ENCODE measurements at regions not wholly inside any gene's neighbourhood (a gene's known extent, or its start where the extent isn't known, plus 50 kb on each side); places are given as distances from the start of the nearest gene placed in this dataset.
A peak's percentile ranks its signal among the peaks of the same experiment; 100 is the strongest.

- DNase-seq = no peak
Measured at GRCh38 chr17:77507111-77507885, 366.5 kb downstream of the SEC14L1 start.

DNA sequence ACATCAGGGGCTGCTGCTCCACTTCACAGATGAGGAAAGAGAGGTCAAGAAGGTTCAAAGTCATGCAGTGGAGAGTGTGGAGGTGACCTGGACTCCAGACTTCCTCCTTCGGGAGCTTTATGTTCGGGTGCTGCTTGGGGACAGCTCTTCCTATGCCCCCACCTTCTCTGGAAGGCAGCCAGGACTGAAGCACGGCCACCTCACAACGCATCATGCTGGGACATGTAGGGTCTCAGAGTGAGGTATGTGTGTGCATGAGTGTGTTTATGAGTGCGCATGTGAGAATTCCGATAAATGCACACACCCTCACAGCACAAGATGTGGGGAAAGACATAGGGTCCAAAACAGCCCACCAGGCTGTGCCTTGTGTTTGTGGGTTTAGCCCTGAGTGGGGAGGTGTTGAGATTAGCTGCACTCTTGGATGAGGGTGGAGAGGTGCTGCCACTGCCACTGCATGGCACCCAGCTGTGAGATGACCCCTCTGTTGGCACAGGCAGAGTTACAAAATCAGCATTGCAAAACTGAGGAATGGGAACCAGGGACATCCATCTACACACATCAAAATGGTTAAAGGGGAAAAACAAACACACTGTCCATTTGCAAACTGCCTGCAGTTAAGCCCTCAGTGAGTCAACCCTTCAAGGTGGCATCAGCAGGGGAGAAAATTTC lies 367.4 kb downstream of the SEC14L1 start:
- DNase-seq = no peak

DNA sequence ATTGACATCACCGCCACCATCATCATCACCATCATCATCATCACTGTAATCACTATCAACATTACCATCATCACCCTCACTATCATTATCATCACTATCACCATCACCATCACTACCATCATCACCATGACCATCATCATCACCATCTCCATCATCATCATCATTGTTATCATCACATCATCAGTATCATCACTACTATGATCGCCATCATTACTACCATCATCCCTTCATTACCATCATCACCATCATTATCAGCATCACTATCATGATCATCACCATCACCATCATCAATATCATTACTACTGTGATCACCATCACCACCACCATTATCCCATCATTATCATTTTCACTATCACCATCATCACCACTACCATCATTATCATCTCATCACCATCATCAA lies 368.3 kb downstream of the SEC14L1 start:
- no peak for DNase-seq

DNA sequence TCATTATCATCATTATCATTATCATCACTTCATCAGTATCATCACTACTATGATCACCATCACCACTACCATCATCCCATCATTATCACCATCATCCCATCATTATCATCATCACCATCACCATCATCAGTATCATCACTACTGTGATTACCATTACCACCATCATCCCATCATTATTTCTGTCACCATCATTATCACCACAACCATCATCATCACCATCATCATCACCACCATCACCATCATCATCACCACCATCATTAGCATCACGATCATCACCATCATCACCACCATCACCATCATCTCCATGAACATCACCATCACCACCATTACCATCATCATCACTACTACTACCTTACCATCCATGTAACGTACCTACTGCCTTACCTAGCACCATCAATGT lies 368.8 kb downstream of the SEC14L1 start:
- DNase-seq = no peak

DNA sequence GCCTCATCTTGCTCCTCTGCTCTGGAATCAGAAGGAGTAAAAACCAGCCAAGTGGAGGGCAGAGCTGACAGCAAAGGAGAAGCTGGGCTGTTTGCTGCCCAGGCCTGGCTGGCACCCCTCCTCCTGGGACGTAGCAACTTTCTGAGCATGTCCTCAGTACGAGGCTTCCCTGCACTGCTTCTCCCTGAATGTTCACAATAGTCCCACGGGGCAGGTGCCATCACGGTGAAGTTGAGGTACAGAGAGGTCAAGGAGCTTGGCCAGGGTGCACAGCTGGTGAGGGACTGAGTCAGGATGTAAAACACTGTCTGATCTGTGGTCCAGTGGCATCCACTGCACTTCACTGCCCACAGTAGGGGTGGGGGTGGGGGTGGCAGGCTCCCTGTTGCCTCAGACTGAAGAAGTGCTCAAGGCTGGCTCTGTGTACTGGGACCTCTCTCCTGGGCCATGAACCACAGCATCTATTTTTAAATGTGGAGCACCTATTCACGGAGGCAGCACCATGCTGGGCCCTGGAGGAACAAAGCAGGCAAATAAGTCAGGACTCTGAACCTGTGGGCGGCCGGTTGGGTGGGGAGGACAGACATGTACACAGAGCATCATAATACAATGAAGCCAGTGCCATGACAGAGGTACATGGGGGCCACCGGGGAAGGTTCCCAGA lies 369.5 kb downstream of the SEC14L1 start:
- no peak for DNase-seq

DNA sequence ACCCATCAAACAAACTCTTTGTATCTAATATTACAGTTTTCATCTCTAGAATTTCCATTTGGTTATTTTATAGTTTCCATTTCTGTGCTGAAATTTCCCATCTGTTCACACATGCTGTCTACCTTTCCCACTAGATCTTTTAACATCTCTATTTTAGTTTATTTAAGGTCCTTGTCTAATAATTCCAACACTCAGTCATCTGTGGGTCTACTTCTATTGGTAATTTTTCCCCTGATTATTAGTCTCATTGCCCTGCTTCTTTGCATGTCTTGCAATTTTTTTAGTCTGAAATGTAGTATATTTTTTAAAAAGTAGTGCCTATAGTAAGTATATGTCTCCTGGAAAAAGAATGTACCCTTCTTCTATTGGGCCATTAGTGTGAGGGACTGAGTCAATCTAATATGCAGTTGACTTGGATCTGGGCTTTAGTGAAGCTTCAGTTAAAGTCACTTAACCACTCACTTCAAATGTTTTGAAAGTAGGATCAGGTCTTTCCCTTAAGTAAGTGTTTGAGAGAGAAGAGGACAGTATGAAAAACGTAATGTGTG lies 370.8 kb downstream of the SEC14L1 start:
- DNase-seq = no peak

- DNase-seq = no peak
Measured at GRCh38 chr17:77512062-77512946, 371.5 kb downstream of the SEC14L1 start.

DNA sequence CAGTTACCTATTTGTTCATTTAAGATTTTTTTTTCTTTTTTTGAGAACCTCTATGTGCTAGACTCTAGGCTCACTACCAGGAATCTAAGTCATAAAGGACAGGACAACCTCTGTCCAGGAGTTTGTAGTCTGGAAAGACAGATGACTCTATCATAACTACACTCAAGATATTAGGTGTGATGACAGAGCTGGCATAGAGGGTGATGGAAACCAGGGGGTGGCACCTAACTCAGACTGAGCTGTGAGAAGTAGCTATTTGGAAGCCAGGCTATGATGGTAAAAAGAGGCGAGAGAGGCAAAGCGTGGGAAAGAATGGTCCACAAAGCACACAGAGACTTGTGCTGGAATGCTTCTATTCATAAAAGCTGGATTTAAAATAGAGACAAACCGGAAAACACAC lies 372.3 kb downstream of the SEC14L1 start:
- DNase-seq = no peak

DNA sequence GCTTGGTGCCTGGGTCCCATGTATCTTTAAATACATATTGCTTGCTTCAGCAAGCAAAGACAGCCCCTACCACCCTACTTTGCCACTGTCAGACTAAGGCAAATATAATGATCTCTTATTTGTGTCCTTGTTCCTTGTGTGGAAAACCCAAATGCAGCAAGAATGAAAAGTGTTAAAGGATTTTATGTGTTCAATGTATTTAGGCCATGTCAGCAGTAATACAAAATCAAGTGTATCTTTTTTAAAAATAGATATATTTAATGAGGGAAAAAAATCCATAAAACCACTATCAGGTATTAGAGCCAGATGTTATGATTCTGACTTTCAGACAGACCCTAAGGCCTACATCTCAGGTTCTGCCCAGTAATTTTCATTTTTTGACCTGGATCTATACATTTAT lies 374.5 kb downstream of the SEC14L1 start:
- no peak for DNase-seq

- DNase-seq = peak; percentile 51
Measured at GRCh38 chr17:77516902-77517301, 376.1 kb downstream of the SEC14L1 start.

DNA sequence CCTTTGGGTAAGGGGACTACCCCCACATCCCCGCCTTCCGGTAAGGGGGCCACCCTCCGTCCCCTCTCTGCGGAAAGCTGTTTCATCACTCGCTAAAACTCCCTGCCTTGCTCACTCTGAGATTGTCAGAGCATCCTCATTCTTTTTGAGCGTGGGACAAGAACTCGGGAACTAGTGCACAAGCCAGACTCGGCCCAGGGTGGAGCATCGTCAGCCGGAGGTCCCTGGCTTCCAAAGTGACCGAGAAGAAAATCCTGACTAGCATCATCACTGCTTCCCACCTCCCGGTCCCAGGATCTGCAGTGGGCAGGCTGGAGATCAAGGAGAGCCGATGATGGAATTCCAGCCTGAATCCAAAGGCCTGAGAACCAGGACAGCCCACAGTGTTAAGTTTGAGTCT lies 380.3 kb downstream of the SEC14L1 start:
- no peak for DNase-seq

- no peak for DNase-seq
Measured at GRCh38 chr17:77523540-77523939, 382.8 kb downstream of the SEC14L1 start.

DNA sequence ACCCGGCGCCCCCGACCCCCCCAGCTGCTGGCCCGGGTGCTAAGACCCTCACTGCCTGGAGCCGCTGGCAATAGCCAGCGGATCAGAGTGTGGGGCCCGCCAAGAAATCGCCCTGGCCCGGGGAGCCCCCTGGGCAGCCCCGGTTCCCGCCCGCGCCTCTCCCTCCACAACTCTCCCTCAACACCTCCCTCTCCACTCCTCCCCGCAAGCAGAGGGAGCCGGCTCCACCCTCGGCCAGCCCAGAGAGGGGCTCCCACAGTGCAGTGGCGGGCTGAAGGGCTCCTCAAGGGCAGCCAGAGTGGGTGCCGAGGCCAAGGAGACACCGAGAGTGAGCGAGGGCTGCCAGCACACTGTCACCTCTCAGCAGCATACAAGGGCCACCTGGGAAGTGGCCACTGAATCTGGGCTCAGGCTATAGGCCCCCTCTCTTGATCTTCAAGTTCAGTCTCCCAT lies 385.5 kb downstream of the SEC14L1 start:
- no peak for DNase-seq

DNA sequence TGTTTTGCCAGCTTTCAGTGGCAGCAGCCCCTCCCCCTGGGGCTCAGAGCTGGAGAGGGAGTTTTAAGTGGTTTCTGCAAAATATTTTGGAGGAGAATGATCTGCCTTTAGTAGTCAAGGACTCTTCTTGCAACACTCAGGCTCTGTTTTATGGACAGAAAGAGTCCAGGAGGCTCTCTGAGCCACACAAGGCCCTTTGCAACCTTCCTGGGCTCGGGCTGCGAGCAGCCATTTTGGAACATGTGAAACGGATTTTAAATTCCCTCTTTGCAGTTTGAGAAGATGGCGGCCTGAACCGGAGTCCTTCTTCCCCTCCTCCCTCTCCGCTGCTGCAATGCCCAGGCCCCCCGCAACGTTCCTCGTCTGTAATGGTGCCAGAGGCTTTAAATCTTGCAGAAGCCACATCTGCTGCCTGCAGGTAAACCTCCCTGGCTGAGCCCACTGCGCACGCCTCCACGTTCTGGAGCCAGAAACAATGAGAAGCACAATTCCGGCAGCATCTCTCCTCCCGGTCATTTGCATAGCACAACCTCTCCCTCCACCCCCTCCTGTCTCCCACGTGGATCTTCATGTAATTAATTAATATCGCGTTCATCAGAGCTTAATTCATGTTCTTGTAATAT lies 386.1 kb downstream of the SEC14L1 start:
- no peak for DNase-seq

GRCh38 chr17:77527409-77527808 lies 386.6 kb downstream of the SEC14L1 start:
- no peak for DNase-seq

GRCh38 chr17:77527836-77528505 lies 387.2 kb downstream of the SEC14L1 start:
- DNase-seq = no peak

DNA sequence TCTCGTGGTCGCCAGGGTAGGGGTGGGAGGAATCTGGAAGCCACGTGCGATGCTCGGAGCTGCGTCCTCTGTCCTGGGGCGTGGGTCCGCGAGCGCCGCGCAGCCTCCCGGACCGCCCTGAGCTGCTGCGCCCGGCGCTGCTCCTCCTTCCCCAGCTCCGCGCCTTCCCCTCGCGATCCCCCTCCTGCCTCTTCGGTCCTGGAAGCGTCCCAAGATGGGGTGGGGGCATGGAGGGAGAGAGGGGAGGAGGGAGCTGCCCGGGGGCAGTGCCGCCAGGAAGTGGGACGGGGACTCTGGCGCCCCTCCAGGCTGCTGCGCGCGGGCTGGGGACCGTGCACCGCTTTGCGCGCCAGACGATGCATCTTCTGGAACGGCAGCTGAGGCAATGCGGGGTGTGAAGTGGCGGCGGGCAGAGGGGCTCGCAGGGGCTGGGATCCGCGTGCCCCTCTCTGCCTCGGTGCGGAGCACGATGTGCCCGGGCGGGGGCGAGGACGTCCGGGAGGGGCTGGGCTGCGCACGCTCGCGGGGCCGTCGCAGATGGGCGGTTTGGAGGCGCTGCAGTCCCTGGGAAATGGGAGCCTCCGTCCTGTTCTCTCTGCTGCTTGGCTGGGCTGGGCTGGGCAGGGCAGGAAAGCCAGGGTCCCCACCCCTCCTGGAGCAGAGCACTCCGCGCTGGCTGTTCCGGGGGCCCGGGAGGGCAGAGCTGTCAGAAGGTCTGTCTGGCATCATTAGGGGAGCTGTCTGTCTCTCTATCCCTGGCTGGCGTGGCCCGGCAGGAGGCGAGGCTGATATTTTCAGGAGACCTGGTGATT lies 388.0 kb downstream of the SEC14L1 start:
- DNase-seq = peak; percentile 16

GRCh38 chr17:77529328-77529650 lies 388.5 kb downstream of the SEC14L1 start:
- DNase-seq = no peak

GRCh38 chr17:77530591-77530990 lies 389.8 kb downstream of the SEC14L1 start:
- DNase-seq = no peak

DNA sequence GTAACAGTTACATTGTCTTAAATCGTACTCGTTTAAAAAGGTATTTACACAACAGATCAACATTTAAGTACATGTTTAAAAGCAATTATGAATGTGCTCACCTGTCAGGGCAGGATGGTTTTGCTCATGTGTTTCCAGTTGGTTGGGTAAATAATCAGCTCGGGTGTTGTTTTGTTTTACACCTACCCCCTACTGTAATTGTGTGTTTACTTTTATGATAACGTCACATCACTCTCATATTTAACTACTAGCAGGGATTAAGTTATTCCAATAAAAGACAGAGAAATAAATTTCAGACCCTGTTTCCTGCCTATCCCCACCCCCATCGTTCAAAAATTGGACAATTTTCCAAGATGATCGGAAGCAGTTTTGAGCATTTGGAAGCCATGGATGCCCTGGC lies 390.2 kb downstream of the SEC14L1 start:
- DNase-seq = no peak

- DNase-seq = no peak
Measured at GRCh38 chr17:77531641-77532040, 390.9 kb downstream of the SEC14L1 start.

All from activated CD4-positive, alpha-beta T cell treated with anti-CD3 and anti-CD28 coated beads, Interleukin-2, Interleukin-6, amounts not matched to agents 100 ng/mL and 50 ng/mL, durations not matched to agents 16 hours and 8 hours (primary cell).